ENCODE measurements at regions not wholly inside any gene's neighbourhood (a gene's known extent, or its start where the extent isn't known, plus 50 kb on each side); places are given as distances from the start of the nearest gene placed in this dataset.

DNA sequence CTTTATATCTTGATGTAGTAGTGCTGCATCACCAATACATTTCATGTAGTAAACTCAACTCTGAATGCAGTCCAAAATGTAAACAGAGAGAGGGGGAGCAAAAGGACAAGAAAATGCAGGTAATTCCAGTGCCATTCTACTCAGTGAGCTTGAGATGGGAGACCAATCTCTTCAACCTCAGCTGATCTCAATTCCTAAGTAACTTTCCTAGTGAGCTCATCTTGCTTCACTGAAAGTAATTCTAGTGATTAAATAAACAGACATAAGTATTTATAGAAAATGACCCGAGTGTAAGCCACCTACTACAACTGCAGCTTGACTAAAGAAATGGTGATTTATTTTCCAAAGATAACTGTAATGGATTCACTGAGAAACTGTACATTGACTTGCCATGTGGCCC, 424.5 kb downstream of the DMRT2 start:
- H3K27me3 ChIP-seq (ENCODE audit: insufficient read depth, low read length, poor library complexity), result no peaks in the 10 kb centered on the region
- H3K27ac ChIP-seq (ENCODE audit: low read length), result no peak overlapping the region
- H3K79me2 ChIP-seq (ENCODE audit: insufficient read depth, low read length), result no peaks in the 10 kb centered on the region
- H4K20me1 ChIP-seq (ENCODE audit: insufficient read depth, low read length), result no peaks in the 10 kb centered on the region
- no peaks in the 10 kb centered on the region for H3K36me3 ChIP-seq (ENCODE audit: insufficient read depth, low read length)
- no peaks in the 10 kb centered on the region for H3K9me3 ChIP-seq (ENCODE audit: insufficient read depth, low read length, severe bottlenecking)
- H3K4me3 ChIP-seq (ENCODE audit: low read depth in 1 of 2, low read length in 2 of 2), result no peak overlapping the region
- H3K4me2 ChIP-seq (ENCODE audit: insufficient read depth, low read length), result no peak overlapping the region
- no peak overlapping the region for H3K9ac ChIP-seq (ENCODE audit: low read depth, low read length)
- H3K4me1 ChIP-seq (ENCODE audit: insufficient read depth, low read length), result no peaks in the 10 kb centered on the region
- ATAC-seq (ENCODE audit: insufficient read depth, low read depth) (no peak), DNase-seq (no peak)
- H2AFZ ChIP-seq (ENCODE audit: low read depth, low read length), result no peak overlapping the region
- TF ChIP-seq, protein P1, sequence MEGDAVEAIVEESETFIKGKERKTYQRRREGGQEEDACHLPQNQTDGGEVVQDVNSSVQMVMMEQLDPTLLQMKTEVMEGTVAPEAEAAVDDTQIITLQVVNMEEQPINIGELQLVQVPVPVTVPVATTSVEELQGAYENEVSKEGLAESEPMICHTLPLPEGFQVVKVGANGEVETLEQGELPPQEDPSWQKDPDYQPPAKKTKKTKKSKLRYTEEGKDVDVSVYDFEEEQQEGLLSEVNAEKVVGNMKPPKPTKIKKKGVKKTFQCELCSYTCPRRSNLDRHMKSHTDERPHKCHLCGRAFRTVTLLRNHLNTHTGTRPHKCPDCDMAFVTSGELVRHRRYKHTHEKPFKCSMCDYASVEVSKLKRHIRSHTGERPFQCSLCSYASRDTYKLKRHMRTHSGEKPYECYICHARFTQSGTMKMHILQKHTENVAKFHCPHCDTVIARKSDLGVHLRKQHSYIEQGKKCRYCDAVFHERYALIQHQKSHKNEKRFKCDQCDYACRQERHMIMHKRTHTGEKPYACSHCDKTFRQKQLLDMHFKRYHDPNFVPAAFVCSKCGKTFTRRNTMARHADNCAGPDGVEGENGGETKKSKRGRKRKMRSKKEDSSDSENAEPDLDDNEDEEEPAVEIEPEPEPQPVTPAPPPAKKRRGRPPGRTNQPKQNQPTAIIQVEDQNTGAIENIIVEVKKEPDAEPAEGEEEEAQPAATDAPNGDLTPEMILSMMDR (IDR thresholded peaks at IDR 0.05; ENCODE audit: borderline replicate concordance, extremely low read depth, low read length, poor library complexity, severe bottlenecking), result no peak
- TF ChIP-seq EZH2 (IDR thresholded peaks at IDR 0.05; ENCODE audit: borderline replicate concordance, low read depth, low read length, severe bottlenecking), result no peak

DNA sequence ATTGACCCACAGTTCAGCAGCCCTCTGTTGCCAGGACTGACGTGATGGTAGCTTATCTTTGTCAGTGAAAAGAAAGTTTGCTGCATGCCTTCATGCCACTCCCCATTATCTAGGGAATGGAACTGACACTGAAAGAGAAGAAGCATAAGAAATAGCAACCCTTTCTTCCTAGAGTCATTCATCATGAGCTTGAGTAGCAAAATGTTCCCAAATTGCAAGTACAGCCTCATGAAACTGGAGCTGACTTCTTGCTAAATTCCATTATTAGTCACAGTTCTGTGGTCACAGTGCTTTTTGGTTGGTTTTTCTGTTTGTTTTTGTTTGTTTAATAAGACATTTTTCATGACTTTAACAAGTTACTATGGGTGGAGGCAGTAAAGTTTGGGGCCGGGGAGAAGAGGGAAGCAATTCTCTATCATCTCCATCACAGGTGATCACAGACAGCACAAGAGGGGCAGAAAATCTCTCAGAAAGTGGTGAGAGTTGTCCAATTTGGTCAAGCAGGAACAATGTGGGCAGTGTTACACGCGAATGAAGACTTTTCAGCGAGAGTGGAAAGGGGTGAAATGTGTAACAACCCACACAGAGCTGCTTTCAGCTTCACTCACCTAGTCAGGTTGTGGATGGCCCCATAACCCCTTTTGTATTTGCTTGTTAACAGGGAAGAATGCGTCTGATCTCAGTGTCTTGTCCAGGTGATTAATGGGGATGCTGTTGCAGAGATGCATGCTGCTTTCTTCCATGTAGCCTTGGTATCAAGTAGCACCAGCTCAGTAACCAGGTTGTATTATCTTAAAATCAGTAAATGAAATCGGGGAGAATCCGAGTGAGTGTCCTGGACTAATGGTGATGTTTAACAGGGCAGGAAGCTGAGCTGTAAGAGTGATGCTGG, 440.4 kb downstream of the DMRT2 start:
- no peak overlapping the region for H2AFZ ChIP-seq (ENCODE audit: low read depth, low read length)
- H3K27ac ChIP-seq (ENCODE audit: low read length), result no peak overlapping the region
- DNase-seq, result no peak
- H3K9me3 ChIP-seq (ENCODE audit: insufficient read depth, low read length, severe bottlenecking), result no peaks in the 10 kb centered on the region
- no peak overlapping the region for H3K4me3 ChIP-seq (ENCODE audit: low read depth in 1 of 2, low read length in 2 of 2)
- no peaks in the 10 kb centered on the region for H3K4me1 ChIP-seq (ENCODE audit: insufficient read depth, low read length)
- no peaks in the 10 kb centered on the region for H3K27me3 ChIP-seq (ENCODE audit: insufficient read depth, low read length, poor library complexity)
- H3K79me2 ChIP-seq (ENCODE audit: insufficient read depth, low read length), result no peaks in the 10 kb centered on the region
- H3K36me3 ChIP-seq (ENCODE audit: insufficient read depth, low read length), result no peaks in the 10 kb centered on the region
- H3K4me2 ChIP-seq (ENCODE audit: insufficient read depth, low read length), result no peak overlapping the region
- H4K20me1 ChIP-seq (ENCODE audit: insufficient read depth, low read length), result no peaks in the 10 kb centered on the region
- ATAC-seq (ENCODE audit: insufficient read depth, low read depth), result no peak
- no peak for TF ChIP-seq EZH2 (IDR thresholded peaks at IDR 0.05; ENCODE audit: borderline replicate concordance, low read depth, low read length, severe bottlenecking)
- no peak overlapping the region for H3K9ac ChIP-seq (ENCODE audit: low read depth, low read length)

DNA sequence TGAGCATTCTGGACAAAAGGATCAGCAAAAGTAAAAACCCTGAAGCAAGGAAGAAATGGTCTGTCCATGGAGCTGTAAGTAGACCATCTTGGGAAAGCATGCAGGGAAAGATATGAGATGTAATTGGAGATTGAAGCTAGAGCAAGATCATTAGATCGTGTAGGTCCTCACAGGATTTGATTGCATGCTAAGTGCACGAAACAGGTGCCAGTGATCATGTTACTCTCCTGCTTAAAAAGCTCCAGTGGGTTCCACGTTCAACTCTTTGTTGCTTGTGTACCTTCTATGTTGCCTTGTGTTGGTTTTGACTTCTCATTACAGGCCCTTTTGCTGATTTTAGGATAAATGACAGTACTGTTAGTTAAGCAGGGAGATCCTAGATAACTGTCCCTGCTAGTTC, 442.0 kb downstream of the DMRT2 start:
- DNase-seq (no peak), ATAC-seq (ENCODE audit: insufficient read depth, low read depth) (no peak)
- H3K36me3 ChIP-seq (ENCODE audit: insufficient read depth, low read length), result no peaks in the 10 kb centered on the region
- H4K20me1 ChIP-seq (ENCODE audit: insufficient read depth, low read length), result no peaks in the 10 kb centered on the region
- H3K27me3 ChIP-seq (ENCODE audit: insufficient read depth, low read length, poor library complexity), result no peaks in the 10 kb centered on the region
- H2AFZ ChIP-seq (ENCODE audit: low read depth, low read length), result no peak overlapping the region
- H3K4me2 ChIP-seq (ENCODE audit: insufficient read depth, low read length), result no peak overlapping the region
- H3K4me1 ChIP-seq (ENCODE audit: insufficient read depth, low read length), result no peaks in the 10 kb centered on the region
- TF ChIP-seq, protein P1 (IDR thresholded peaks at IDR 0.05; ENCODE audit: borderline replicate concordance, extremely low read depth, low read length, poor library complexity, severe bottlenecking), result no peak
- no peak for TF ChIP-seq EZH2 (IDR thresholded peaks at IDR 0.05; ENCODE audit: borderline replicate concordance, low read depth, low read length, severe bottlenecking)
- H3K4me3 ChIP-seq (ENCODE audit: low read depth in 1 of 2, low read length in 2 of 2), result no peak overlapping the region
- H3K27ac ChIP-seq (ENCODE audit: low read length), result no peak overlapping the region
- no peak overlapping the region for H3K9ac ChIP-seq (ENCODE audit: low read depth, low read length)
- H3K79me2 ChIP-seq (ENCODE audit: insufficient read depth, low read length), result no peaks in the 10 kb centered on the region
- no peaks in the 10 kb centered on the region for H3K9me3 ChIP-seq (ENCODE audit: insufficient read depth, low read length, severe bottlenecking)

DNA sequence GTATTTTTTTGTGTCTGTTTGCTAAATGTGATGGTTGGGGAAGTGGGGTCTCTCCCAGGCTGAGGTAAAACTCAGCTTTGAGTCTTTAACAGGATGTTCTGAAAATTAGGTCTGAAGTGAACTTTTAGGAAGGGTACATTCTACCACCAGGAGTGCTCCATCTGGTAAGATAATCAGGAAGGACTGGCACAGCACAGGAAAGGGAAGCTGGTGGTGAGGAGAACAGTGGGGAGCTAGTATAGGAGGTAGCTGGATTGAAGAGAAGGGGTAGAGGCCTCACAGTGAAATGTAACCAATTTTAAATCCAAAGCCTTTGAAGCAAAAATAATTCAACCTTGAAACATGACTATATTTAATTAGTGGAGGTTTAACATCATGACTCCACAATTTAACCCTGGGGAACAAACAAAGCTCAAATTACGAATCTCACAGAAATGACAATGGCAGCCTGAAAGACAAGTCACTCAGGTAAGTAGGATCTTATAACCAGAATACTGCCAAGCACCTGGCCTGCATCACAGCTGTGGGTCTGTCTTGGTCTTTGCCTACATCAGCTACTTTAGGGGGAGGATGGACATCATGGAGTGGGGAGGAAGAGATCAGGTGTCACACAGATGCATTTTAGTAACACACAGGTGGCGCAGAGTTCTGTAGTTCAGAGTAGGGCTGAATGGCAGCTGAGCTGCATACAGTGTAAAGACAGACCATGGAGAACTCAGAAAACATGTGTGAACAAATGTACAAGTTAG, 445.3 kb downstream of the DMRT2 start:
- H3K4me1 ChIP-seq (ENCODE audit: insufficient read depth, low read length), result no peaks in the 10 kb centered on the region
- H3K27ac ChIP-seq (ENCODE audit: low read length), result no peak overlapping the region
- H2AFZ ChIP-seq (ENCODE audit: low read depth, low read length), result no peak overlapping the region
- DNase-seq (no peak), ATAC-seq (ENCODE audit: insufficient read depth, low read depth) (no peak)
- TF ChIP-seq, protein P1 (IDR thresholded peaks at IDR 0.05; ENCODE audit: borderline replicate concordance, extremely low read depth, low read length, poor library complexity, severe bottlenecking), result no peak
- no peak for TF ChIP-seq EZH2 (IDR thresholded peaks at IDR 0.05; ENCODE audit: borderline replicate concordance, low read depth, low read length, severe bottlenecking)
- no peaks in the 10 kb centered on the region for H3K27me3 ChIP-seq (ENCODE audit: insufficient read depth, low read length, poor library complexity)
- no peaks in the 10 kb centered on the region for H3K36me3 ChIP-seq (ENCODE audit: insufficient read depth, low read length)
- no peak overlapping the region for H3K4me3 ChIP-seq (ENCODE audit: low read depth in 1 of 2, low read length in 2 of 2)
- H3K9me3 ChIP-seq (ENCODE audit: insufficient read depth, low read length, severe bottlenecking), result no peaks in the 10 kb centered on the region
- H3K9ac ChIP-seq (ENCODE audit: low read depth, low read length), result no peak overlapping the region
- H3K4me2 ChIP-seq (ENCODE audit: insufficient read depth, low read length), result no peak overlapping the region
- no peaks in the 10 kb centered on the region for H4K20me1 ChIP-seq (ENCODE audit: insufficient read depth, low read length)
- no peaks in the 10 kb centered on the region for H3K79me2 ChIP-seq (ENCODE audit: insufficient read depth, low read length)

Measured in DND-41 (cell line).